ENCODE measurements at regions not wholly inside any gene's neighbourhood (a gene's known extent, or its start where the extent isn't known, plus 50 kb on each side); places are given as distances from the start of the nearest gene placed in this dataset.

- CTCF ChIA-PET, result no interaction called here
- H3K4me3 Mint-ChIP-seq, result no peak overlapping the region
- H3K36me3 Mint-ChIP-seq, result peaks cover 17% of the 10 kb centered on the region
- TF ChIP-seq SMAD4 (CRISPR knock-in tag; IDR thresholded peaks at IDR 0.05), result no peak
- H3K27me3 Mint-ChIP-seq (ENCODE audit: low read depth), result no peaks in the 10 kb centered on the region
- H3K27ac Mint-ChIP-seq, result no peak overlapping the region
- no peak for DNase-seq (ENCODE audit: low spot score)
- POLR2A ChIA-PET, result no interaction called here
- peak; percentile 18; the same call in 1 of the 2 replicates for ATAC-seq
- H3K4me1 Mint-ChIP-seq, result peaks cover 28% of the 10 kb centered on the region
- H3K9me3 Mint-ChIP-seq, result peaks cover 39% of the 10 kb centered on the region
These were observed 1988.1 kb upstream of the PCDH20 start for GRCh38 chr13:63403733-63404132.

GRCh38 chr13:63396746-63397145 lies 1981.1 kb upstream of the PCDH20 start:
- ChIA-PET CTCF (no interaction called here), POLR2A (no interaction called here)
- no peaks in the 10 kb centered on the region for H3K4me1 Mint-ChIP-seq
- H3K27ac Mint-ChIP-seq, result no peak overlapping the region
- no peak for DNase-seq (ENCODE audit: low spot score)
- H3K36me3 Mint-ChIP-seq, result no peaks in the 10 kb centered on the region
- H3K4me3 Mint-ChIP-seq, result no peak overlapping the region
- no peak for ATAC-seq
- H3K9me3 Mint-ChIP-seq, result peaks cover 10% of the 10 kb centered on the region; the same call in 1 of the 2 replicates
- TF ChIP-seq, protein P1, sequence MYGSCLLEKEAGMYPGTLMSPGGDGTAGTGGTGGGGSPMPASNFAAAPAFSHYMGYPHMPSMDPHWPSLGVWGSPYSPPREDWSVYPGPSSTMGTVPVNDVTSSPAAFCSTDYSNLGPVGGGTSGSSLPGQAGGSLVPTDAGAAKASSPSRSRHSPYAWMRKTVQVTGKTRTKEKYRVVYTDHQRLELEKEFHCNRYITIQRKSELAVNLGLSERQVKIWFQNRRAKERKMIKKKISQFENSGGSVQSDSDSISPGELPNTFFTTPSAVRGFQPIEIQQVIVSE (CRISPR knock-in tag; IDR thresholded peaks at IDR 0.05; ENCODE audit: borderline replicate concordance), result no peak
- no peak for TF ChIP-seq TEAD1 (CRISPR knock-in tag; IDR thresholded peaks at IDR 0.05)
- TF ChIP-seq ATF2 (CRISPR knock-in tag; IDR thresholded peaks at IDR 0.05; ENCODE audit: borderline replicate concordance, low read depth), result no peak
- no peak for TF ChIP-seq TEAD4 (CRISPR knock-in tag; IDR thresholded peaks at IDR 0.05)
- TF ChIP-seq, protein P2, sequence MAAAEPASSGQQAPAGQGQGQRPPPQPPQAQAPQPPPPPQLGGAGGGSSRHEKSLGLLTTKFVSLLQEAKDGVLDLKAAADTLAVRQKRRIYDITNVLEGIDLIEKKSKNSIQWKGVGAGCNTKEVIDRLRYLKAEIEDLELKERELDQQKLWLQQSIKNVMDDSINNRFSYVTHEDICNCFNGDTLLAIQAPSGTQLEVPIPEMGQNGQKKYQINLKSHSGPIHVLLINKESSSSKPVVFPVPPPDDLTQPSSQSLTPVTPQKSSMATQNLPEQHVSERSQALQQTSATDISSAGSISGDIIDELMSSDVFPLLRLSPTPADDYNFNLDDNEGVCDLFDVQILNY (CRISPR knock-in tag; IDR thresholded peaks at IDR 0.05), result no peak
- TF ChIP-seq ZNF532 (CRISPR knock-in tag; IDR thresholded peaks at IDR 0.05; ENCODE audit: borderline replicate concordance), result no peak
- no peak for TF ChIP-seq ELF4 (CRISPR knock-in tag; IDR thresholded peaks at IDR 0.05; ENCODE audit: low read depth)
- TF ChIP-seq FOXK1 (CRISPR knock-in tag; IDR thresholded peaks at IDR 0.05), result no peak
- TF ChIP-seq JUN (CRISPR knock-in tag; IDR thresholded peaks at IDR 0.05), result no peak
- TF ChIP-seq ESRRA (CRISPR knock-in tag; IDR thresholded peaks at IDR 0.05; ENCODE audit: borderline replicate concordance), result no peak
- TF ChIP-seq CREM (CRISPR knock-in tag; IDR thresholded peaks at IDR 0.05), result no peak
- no peak for TF ChIP-seq MXD4 (CRISPR knock-in tag; IDR thresholded peaks at IDR 0.05; ENCODE audit: borderline replicate concordance)
- no peak for TF ChIP-seq ZNF396 (CRISPR knock-in tag; IDR thresholded peaks at IDR 0.05; ENCODE audit: borderline replicate concordance)
- no peak for TF ChIP-seq ZMAT4 (CRISPR knock-in tag; IDR thresholded peaks at IDR 0.05)
- TF ChIP-seq, protein P3, sequence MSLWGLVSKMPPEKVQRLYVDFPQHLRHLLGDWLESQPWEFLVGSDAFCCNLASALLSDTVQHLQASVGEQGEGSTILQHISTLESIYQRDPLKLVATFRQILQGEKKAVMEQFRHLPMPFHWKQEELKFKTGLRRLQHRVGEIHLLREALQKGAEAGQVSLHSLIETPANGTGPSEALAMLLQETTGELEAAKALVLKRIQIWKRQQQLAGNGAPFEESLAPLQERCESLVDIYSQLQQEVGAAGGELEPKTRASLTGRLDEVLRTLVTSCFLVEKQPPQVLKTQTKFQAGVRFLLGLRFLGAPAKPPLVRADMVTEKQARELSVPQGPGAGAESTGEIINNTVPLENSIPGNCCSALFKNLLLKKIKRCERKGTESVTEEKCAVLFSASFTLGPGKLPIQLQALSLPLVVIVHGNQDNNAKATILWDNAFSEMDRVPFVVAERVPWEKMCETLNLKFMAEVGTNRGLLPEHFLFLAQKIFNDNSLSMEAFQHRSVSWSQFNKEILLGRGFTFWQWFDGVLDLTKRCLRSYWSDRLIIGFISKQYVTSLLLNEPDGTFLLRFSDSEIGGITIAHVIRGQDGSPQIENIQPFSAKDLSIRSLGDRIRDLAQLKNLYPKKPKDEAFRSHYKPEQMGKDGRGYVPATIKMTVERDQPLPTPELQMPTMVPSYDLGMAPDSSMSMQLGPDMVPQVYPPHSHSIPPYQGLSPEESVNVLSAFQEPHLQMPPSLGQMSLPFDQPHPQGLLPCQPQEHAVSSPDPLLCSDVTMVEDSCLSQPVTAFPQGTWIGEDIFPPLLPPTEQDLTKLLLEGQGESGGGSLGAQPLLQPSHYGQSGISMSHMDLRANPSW (CRISPR knock-in tag; conservative IDR thresholded peaks at IDR 0.05; ENCODE audit: low read depth), result no peak
- TF ChIP-seq FOXP4 (CRISPR knock-in tag; IDR thresholded peaks at IDR 0.05), result no peak
- TF ChIP-seq, protein P4, sequence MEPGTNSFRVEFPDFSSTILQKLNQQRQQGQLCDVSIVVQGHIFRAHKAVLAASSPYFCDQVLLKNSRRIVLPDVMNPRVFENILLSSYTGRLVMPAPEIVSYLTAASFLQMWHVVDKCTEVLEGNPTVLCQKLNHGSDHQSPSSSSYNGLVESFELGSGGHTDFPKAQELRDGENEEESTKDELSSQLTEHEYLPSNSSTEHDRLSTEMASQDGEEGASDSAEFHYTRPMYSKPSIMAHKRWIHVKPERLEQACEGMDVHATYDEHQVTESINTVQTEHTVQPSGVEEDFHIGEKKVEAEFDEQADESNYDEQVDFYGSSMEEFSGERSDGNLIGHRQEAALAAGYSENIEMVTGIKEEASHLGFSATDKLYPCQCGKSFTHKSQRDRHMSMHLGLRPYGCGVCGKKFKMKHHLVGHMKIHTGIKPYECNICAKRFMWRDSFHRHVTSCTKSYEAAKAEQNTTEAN (CRISPR knock-in tag; IDR thresholded peaks at IDR 0.05), result no peak
- TF ChIP-seq ZNF138 (CRISPR knock-in tag; conservative IDR thresholded peaks at IDR 0.05), result no peak
- TF ChIP-seq EMX1 (CRISPR knock-in tag; IDR thresholded peaks at IDR 0.05), result no peak
- H3K27me3 Mint-ChIP-seq (ENCODE audit: low read depth), result no peaks in the 10 kb centered on the region
